ENCODE measurements at regions not wholly inside any gene's neighbourhood (a gene's known extent, or its start where the extent isn't known, plus 50 kb on each side); places are given as distances from the start of the nearest gene placed in this dataset.

- FAIRE-seq = no peak
Measured at GRCh38 chr21:31566611-31567010, 92.9 kb upstream of the SOD1 start.

GRCh38 chr21:31566064-31566463 lies 93.4 kb upstream of the SOD1 start:
- no peak for DNase-seq (ENCODE audit: low spot score)
- no peak for FAIRE-seq

More at GRCh38 chr21:31566611-31567010, 92.9 kb upstream of the SOD1 start:
- DNase-seq (ENCODE audit: low spot score) = no peak

GRCh38 chr21:31564439-31564838 lies 95.1 kb upstream of the SOD1 start:
- DNase-seq (ENCODE audit: low spot score) (no peak), FAIRE-seq (no peak)

GRCh38 chr21:31560479-31560878 lies 99.0 kb upstream of the SOD1 start:
- FAIRE-seq (no peak), DNase-seq (ENCODE audit: low spot score) (no peak)

GRCh38 chr21:31559368-31560119 lies 99.9 kb upstream of the SOD1 start:
- FAIRE-seq = no peak

GRCh38 chr21:31558962-31559367 lies 100.5 kb upstream of the SOD1 start:
- FAIRE-seq (no peak), DNase-seq (ENCODE audit: low spot score) (no peak)

More at GRCh38 chr21:31559368-31560119, 99.9 kb upstream of the SOD1 start:
- DNase-seq (ENCODE audit: low spot score) = no peak

GRCh38 chr21:31558189-31558961 lies 101.1 kb upstream of the SOD1 start:
- FAIRE-seq = no peak
- DNase-seq (ENCODE audit: low spot score) = no peak

GRCh38 chr21:31557421-31558188 lies 101.9 kb upstream of the SOD1 start:
- FAIRE-seq (no peak), DNase-seq (ENCODE audit: low spot score) (no peak)

- no peak for FAIRE-seq
Measured at GRCh38 chr21:31556662-31557061, 102.8 kb upstream of the SOD1 start.

GRCh38 chr21:31555741-31556191 lies 103.7 kb upstream of the SOD1 start:
- DNase-seq (ENCODE audit: low spot score) (no peak), FAIRE-seq (no peak)

More at GRCh38 chr21:31556662-31557061, 102.8 kb upstream of the SOD1 start:
- no peak for DNase-seq (ENCODE audit: low spot score)

GRCh38 chr21:31554511-31555022 lies 104.9 kb upstream of the SOD1 start:
- no peak for FAIRE-seq

GRCh38 chr21:31553926-31554325 lies 105.6 kb upstream of the SOD1 start:
- no peak for DNase-seq (ENCODE audit: low spot score)
- no peak for FAIRE-seq

More at GRCh38 chr21:31554511-31555022, 104.9 kb upstream of the SOD1 start:
- no peak for DNase-seq (ENCODE audit: low spot score)

GRCh38 chr21:31553461-31553860 lies 106.0 kb upstream of the SOD1 start:
- FAIRE-seq (no peak), DNase-seq (ENCODE audit: low spot score) (no peak)

- DNase-seq (ENCODE audit: low spot score) (no peak), FAIRE-seq (no peak)
Measured at GRCh38 chr21:31552826-31553225, 106.7 kb upstream of the SOD1 start.

- FAIRE-seq = no peak
Measured at GRCh38 chr21:31550070-31550469, 109.4 kb upstream of the SOD1 start.

GRCh38 chr21:31548688-31549087 lies 110.8 kb upstream of the SOD1 start:
- no peak for DNase-seq (ENCODE audit: low spot score)
- FAIRE-seq = no peak

More at GRCh38 chr21:31550070-31550469, 109.4 kb upstream of the SOD1 start:
- DNase-seq (ENCODE audit: low spot score) = no peak

GRCh38 chr21:31546443-31547170 lies 112.9 kb upstream of the SOD1 start:
- DNase-seq (ENCODE audit: low spot score) = no peak
- FAIRE-seq = no peak

GRCh38 chr21:31545036-31545435 lies 114.5 kb upstream of the SOD1 start:
- FAIRE-seq = no peak

GRCh38 chr21:31543191-31543590 lies 116.3 kb upstream of the SOD1 start:
- FAIRE-seq = no peak
- DNase-seq (ENCODE audit: low spot score) = no peak

More at GRCh38 chr21:31545036-31545435, 114.5 kb upstream of the SOD1 start:
- no peak for DNase-seq (ENCODE audit: low spot score)

- DNase-seq (ENCODE audit: low spot score) (no peak), FAIRE-seq (no peak)
Measured at GRCh38 chr21:31538816-31539215, 120.7 kb upstream of the SOD1 start.

Data from RCC 7860 (cell line).